PC-9 (cell line): ENCODE measurements at regions not wholly inside any gene's neighbourhood (a gene's known extent, or its start where the extent isn't known, plus 50 kb on each side); places are given as distances from the start of the nearest gene placed in this dataset.
"Not testable (repeated sequence)": the region's sequence is repeated elsewhere in the genome, so short reads cannot be mapped to it uniquely, and the experiment has no call there.

Experiments
- BruUV-seq: library from RNA; stranded (reverse); fragments of 400-500 nt; replicated peaks from 2 replicates; lab custom pipeline; 2021; lab: Mats Ljungman, UMichigan
- CTCF ChIA-PET: fragments of 300-600 bp; sonication (Branson Sonifier 250); formaldehyde crosslinking; loops from one replicate; lab custom pipeline; 2022; ENCODE audit warnings: antibody characterized with exemption; lab: Charles Lee
- POLR2A ChIA-PET: fragments of 300-600 bp; sonication (Branson Sonifier 250); formaldehyde crosslinking; loops from one replicate; lab custom pipeline; 2022; ENCODE audit warnings: antibody characterized with exemption; ENCODE audit not compliant: unreplicated experiment; lab: Charles Lee
- DNase-seq, 2 experiments: peaks; one replicate each; pipeline versions ENCODE4 v3.0.0 to v3.0.0-alpha.2; 2015 to 2022; ENCODE audit warnings: mixed read lengths in 1 of 2
- H2AFZ ChIP-seq: fragments of 200-600 bp; sonication (generic); 2 replicates; pipeline ENCODE4 v1.8.1; 2017; ENCODE audit warnings: antibody characterized with exemption
- H3F3A ChIP-seq: fragments of 200-600 bp; sonication (generic); 2 replicates; pipeline ENCODE4 v1.8.1; 2017; ENCODE audit warnings: antibody characterized with exemption, mild to moderate bottlenecking, low read depth; ENCODE audit not compliant: insufficient read depth
- H3K27ac ChIP-seq: fragments of 200-600 bp; sonication (generic); 2 replicates; pipeline ENCODE4 v1.6.1; 2016; ENCODE audit warnings: mixed run types
- H3K27me3 ChIP-seq: fragments of 200-600 bp; sonication (generic); 2 replicates; pipeline ENCODE4 v1.6.1; 2016; ENCODE audit warnings: low read depth, mixed run types; ENCODE audit not compliant: insufficient read depth
- H3K36me3 ChIP-seq: fragments of 200-600 bp; sonication (generic); 2 replicates; pipeline ENCODE4 v1.6.1; 2016; ENCODE audit warnings: low read depth, mixed run types
- H3K4me1 ChIP-seq: fragments of 200-600 bp; sonication (generic); replicated peaks from 2 replicates; pipeline ENCODE4 v1.6.1; 2016; ENCODE audit warnings: mixed run types; ENCODE audit not compliant: insufficient read depth
- H3K4me2 ChIP-seq: fragments of 200-600 bp; sonication (generic); 2 replicates; pipeline ENCODE4 v1.6.1; 2017; ENCODE audit warnings: mixed run types
- H3K4me3 ChIP-seq: fragments of 200-600 bp; sonication (generic); 2 replicates; pipeline ENCODE4 v1.6.1; 2016; ENCODE audit warnings: mixed run types
- H3K79me2 ChIP-seq: fragments of 200-600 bp; sonication (generic); 2 replicates; pipeline ENCODE4 v1.6.1; 2017; ENCODE audit warnings: low read depth, mixed run types
- H3K9me2 ChIP-seq: fragments of 200-600 bp; sonication (generic); 2 replicates; pipeline ENCODE4 v1.8.1; 2017; ENCODE audit warnings: mild to moderate bottlenecking; ENCODE audit not compliant: insufficient read depth
- H3K9me3 ChIP-seq: fragments of 200-600 bp; sonication (generic); 2 replicates; pipeline ENCODE4 v1.8.1; 2016; ENCODE audit warnings: low read depth; ENCODE audit not compliant: insufficient read depth
- H4K20me1 ChIP-seq: fragments of 200-600 bp; sonication (generic); 2 replicates; pipeline ENCODE4 v1.8.1; 2017; ENCODE audit not compliant: insufficient read depth
- EZH2 ChIP-seq: fragments of 200-600 bp; sonication (generic); IDR thresholded peaks from 2 replicates; pipeline ENCODE4 v1.8.0; 2017; ENCODE audit warnings: antibody characterized with exemption, low read depth
- intact Hi-C: fragments of 100-400 bp; cut with micrococcal nuclease; formaldehyde crosslinking; loops from one replicate; pipeline ENCODE4 v1.10.0; 2022; ENCODE audit not compliant: unreplicated experiment
- TF ChIP-seq, protein P1 (sequence below): fragments of 200-600 bp; sonication (generic); conservative IDR thresholded peaks from 2 replicates; pipeline ENCODE4 v1.6.1; 2017; ENCODE audit warnings: mixed run types, antibody characterized with exemption, mild to moderate bottlenecking, moderate library complexity

DNA sequence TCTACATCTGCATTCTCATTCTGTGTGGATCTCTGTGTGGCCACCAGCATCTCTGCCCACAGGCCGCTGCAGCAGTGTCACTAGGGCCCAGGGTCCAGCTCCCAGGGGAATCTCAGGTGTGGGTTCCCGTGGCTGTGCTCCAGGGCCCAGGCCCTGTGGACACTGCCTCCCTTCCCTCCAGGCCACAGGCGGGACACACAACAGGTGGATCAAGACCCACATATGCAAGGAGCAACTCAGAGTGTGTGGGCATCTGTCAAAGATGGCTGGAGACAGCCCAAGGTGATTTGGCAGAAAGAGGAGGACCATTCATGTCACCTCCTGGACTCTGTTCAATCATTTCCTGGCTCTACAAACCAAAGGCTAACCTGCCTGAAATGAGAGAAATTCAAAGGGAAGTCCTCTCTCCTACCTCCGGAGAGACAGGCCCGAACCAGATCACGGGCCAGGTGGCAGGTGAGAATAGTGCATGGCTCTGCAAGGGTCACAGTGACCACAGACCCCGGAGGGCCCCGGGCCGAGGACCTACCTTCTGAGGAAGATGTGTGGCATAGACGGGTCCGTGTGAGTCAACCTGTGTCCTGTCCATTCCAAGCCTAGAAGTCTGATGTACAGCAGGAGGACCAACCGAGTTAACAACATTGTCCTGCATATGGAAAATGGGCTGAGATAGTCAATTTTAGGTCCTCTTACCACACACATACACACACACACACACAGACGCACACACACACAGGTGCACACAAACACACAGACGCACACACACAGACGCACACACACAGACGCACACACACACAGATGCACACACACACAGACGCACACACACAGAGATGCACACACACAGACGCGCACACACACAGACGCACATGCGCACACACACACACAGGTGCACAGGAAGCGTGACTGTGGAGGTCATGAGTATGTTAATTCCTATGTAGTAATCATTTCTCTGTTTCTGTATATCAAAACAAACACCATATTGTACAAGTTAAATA, 1068.5 kb downstream of the BRD1 start:
- ChIA-PET POLR2A (no interaction called here), CTCF (no interaction called here)
- no peaks in the 10 kb centered on the region for H3F3A ChIP-seq
- H3K4me3 ChIP-seq = no peak overlapping the region
- no peak overlapping the region for H2AFZ ChIP-seq
- no peaks in the 10 kb centered on the region for H3K9me2 ChIP-seq
- no peak for TF ChIP-seq EZH2
- TF ChIP-seq, protein P1, sequence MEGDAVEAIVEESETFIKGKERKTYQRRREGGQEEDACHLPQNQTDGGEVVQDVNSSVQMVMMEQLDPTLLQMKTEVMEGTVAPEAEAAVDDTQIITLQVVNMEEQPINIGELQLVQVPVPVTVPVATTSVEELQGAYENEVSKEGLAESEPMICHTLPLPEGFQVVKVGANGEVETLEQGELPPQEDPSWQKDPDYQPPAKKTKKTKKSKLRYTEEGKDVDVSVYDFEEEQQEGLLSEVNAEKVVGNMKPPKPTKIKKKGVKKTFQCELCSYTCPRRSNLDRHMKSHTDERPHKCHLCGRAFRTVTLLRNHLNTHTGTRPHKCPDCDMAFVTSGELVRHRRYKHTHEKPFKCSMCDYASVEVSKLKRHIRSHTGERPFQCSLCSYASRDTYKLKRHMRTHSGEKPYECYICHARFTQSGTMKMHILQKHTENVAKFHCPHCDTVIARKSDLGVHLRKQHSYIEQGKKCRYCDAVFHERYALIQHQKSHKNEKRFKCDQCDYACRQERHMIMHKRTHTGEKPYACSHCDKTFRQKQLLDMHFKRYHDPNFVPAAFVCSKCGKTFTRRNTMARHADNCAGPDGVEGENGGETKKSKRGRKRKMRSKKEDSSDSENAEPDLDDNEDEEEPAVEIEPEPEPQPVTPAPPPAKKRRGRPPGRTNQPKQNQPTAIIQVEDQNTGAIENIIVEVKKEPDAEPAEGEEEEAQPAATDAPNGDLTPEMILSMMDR = no peak
- no peaks in the 10 kb centered on the region for H3K4me1 ChIP-seq
- H3K9me3 ChIP-seq = no peaks in the 10 kb centered on the region
- H3K79me2 ChIP-seq = no peaks in the 10 kb centered on the region
- H3K27ac ChIP-seq = no peak overlapping the region
- H3K27me3 ChIP-seq = peaks cover 90% of the 10 kb centered on the region
- no peaks in the 10 kb centered on the region for H4K20me1 ChIP-seq
- no peak for DNase-seq
- H3K36me3 ChIP-seq = no peaks in the 10 kb centered on the region
- no TSS peak for BruUV-seq
- H3K4me2 ChIP-seq = no peak overlapping the region
- intact Hi-C loops = no loop called here

DNA sequence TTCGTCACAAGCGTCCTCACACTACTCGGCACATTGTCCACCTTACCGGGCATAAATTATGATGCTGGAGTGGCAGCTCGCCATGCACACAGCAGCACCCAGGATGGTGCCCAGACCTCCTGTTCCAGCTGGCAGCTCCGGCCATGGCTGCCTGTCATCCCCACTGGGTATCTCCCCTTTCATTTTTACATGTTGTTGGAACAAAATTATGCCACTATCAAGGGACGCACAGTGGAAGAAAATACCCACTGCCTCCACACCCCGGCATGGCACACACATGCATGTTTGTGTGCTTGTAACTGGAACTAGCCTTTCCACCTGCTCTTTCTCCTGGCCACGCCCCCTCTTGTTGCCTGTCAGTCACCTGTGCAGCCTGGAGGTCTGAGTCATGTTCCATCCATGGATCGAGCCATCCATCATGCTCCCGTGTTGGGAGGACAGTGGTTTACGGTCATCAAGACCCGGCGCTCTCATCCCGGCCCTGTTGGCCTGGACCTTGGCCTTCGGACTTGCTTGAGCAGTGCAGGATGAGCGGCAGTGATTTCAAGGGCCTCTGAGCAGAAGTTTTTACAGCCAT, 1069.6 kb downstream of the BRD1 start:
- H3K9me2 ChIP-seq = no peaks in the 10 kb centered on the region

DNA sequence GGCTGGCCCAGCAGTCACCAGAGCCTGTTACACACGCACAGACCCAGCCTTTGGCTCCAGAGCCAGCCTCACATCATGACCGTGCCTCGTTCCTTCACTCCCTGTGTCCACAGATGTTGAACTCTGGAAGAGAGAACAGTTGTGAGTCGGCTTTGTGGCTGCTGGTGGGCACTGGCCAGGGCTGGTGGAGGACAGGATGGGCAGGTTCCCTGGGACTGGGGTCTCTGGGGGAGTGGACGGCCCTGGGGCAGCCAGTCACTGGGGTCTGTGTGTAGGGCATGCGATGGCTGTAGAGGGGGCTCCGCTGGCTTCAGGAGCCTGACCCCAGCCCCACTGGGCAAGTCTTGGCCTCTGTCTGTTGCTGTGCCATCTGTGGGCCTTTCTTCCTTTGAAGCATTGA, 1070.1 kb downstream of the BRD1 start:
- CTCF ChIA-PET = no interaction called here
- Histone ChIP-seq H3K4me1 (no peaks in the 10 kb centered on the region), H3K4me3 (no peak overlapping the region), H3K79me2 (no peaks in the 10 kb centered on the region), H3K4me2 (no peak overlapping the region), H3K9me3 (no peaks in the 10 kb centered on the region), H3K27me3 (peaks cover 85% of the 10 kb centered on the region), H3K36me3 (no peaks in the 10 kb centered on the region), H3F3A (no peaks in the 10 kb centered on the region), H3K27ac (no peak overlapping the region), H4K20me1 (0 out of 2 replicates have a peak, but pooled peaks cover 4% of the 10 kb centered on the region), H3K9me2 (no peaks in the 10 kb centered on the region), H2AFZ (no peak overlapping the region)
- no TSS peak for BruUV-seq
- POLR2A ChIA-PET = no interaction called here
- no peak for TF ChIP-seq EZH2
- TF ChIP-seq, protein P1 = no peak
- no peak for DNase-seq
- intact Hi-C loops = no loop called here

More for the DNA sequence above, 1069.6 kb downstream of the BRD1 start:
- Histone ChIP-seq H3K4me2 (no peak overlapping the region), H3K36me3 (no peaks in the 10 kb centered on the region), H3K27me3 (peaks cover 86% of the 10 kb centered on the region), H3K79me2 (no peaks in the 10 kb centered on the region), H2AFZ (no peak overlapping the region), H3K4me1 (no peaks in the 10 kb centered on the region), H4K20me1 (0 out of 2 replicates have a peak, but pooled peaks cover 2% of the 10 kb centered on the region), H3F3A (no peaks in the 10 kb centered on the region), H3K4me3 (no peak overlapping the region), H3K9me3 (no peaks in the 10 kb centered on the region), H3K27ac (no peak overlapping the region)
- CTCF ChIA-PET = no interaction called here
- DNase-seq = no peak
- TF ChIP-seq, protein P1 = no peak
- no TSS peak for BruUV-seq
- intact Hi-C loops = no loop called here
- POLR2A ChIA-PET = no interaction called here

DNA sequence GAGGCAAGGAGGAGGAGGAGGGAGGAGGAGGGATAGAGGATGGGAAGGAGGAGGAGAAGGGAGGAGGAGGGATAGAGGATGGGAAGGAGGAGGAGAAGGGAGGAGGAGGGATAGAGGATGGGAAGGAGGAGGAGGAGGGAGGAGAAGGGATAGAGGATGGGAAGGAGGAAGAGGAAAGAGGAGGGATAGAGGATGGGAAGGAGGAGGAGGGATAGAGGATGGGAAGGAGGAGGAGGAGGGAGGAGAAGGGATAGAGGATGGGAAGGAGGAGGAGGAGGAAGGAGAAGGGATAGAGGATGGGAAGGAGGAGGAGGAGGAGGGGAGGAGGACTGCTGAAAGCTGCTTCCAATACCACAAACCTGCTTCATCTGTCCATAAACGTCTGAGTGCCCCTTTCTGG, 1070.5 kb downstream of the BRD1 start:
- H3F3A ChIP-seq, H3K27ac ChIP-seq, CTCF ChIA-PET, H3K36me3 ChIP-seq, BruUV-seq, DNase-seq, H3K9me2 ChIP-seq, H4K20me1 ChIP-seq, intact Hi-C loops, H3K4me2 ChIP-seq, H3K9me3 ChIP-seq, H3K79me2 ChIP-seq, H2AFZ ChIP-seq, H3K4me1 ChIP-seq, H3K4me3 ChIP-seq, POLR2A ChIA-PET: not testable (repeated sequence)
- peaks cover 85% of the 10 kb centered on the region for H3K27me3 ChIP-seq
